ENCODE measurements at regions not wholly inside any gene's neighbourhood (a gene's known extent, or its start where the extent isn't known, plus 50 kb on each side); places are given as distances from the start of the nearest gene placed in this dataset.

GRCh38 chr2:186060744-186061440 is 322.3 kb downstream of the FSIP2 start:
- Histone ChIP-seq H3K4me1 (ENCODE audit: control insufficient read depth, extremely low read depth, insufficient read depth, low read length) (peaks cover 3% of the 10 kb centered on the region), H3K4me2 (ENCODE audit: insufficient read depth, low read length) (no peak overlapping the region), H2AFZ (ENCODE audit: low read depth, low read length) (no peak overlapping the region), H3K79me2 (ENCODE audit: control insufficient read depth, insufficient read depth, low read length) (no peaks in the 10 kb centered on the region), H3K27ac (ENCODE audit: insufficient read depth, low read depth, low read length) (no peak overlapping the region), H3K36me3 (ENCODE audit: control insufficient read depth in 2 of 2, extremely low read depth in 1 of 2, insufficient read depth in 2 of 2, low read length in 2 of 2) (no peaks in the 10 kb centered on the region), H3K9me1 (replicated peaks; ENCODE audit: control insufficient read depth, extremely low read depth, insufficient read depth, low read length) (no peaks in the 10 kb centered on the region), H3K27me3 (ENCODE audit: control insufficient read depth in 2 of 2, insufficient read depth in 2 of 2, low read length in 2 of 2) (no peaks in the 10 kb centered on the region), H3K9me3 (replicated peaks; ENCODE audit: control insufficient read depth, insufficient read depth, low read length) (no peaks in the 10 kb centered on the region), H3K4me3 (replicated peaks in 1 of 3; ENCODE audit: insufficient read depth in 1 of 3, low read depth in 1 of 3, low read length in 3 of 3) (no peak overlapping the region), H4K20me1 (replicated peaks; ENCODE audit: control insufficient read depth, extremely low read depth, insufficient read depth, low read length) (no peaks in the 10 kb centered on the region), H3K9ac (replicated peaks; ENCODE audit: extremely low read depth, insufficient read depth, low read length) (no peak overlapping the region)
- ChIA-PET POLR2A (no interaction called here), CTCF (interaction anchor here (1.2 kb wide), 1 partner anchor 10 kb away, joined by 4 read pairs; no protein-coding TSS in a partner anchor)
- no peak for DNase-seq (ENCODE audit: low read depth, low spot score)
- TF ChIP-seq GATA2 (IDR thresholded peaks at IDR 0.05; ENCODE audit: insufficient read depth, insufficient read length, low read depth, low read length) (no peak), FOS (IDR thresholded peaks at IDR 0.05; ENCODE audit: borderline replicate concordance, insufficient read depth, low read length) (no peak), POLR2AphosphoS5 (IDR thresholded peaks at IDR 0.05; ENCODE audit: insufficient read depth, low read depth, low read length) (no peak), JUN (IDR thresholded peaks at IDR 0.05; ENCODE audit: borderline replicate concordance, insufficient read depth, insufficient read length, low read depth) (no peak), MAX (IDR thresholded peaks at IDR 0.05; ENCODE audit: insufficient read depth, insufficient read length) (no peak), POLR2A (IDR thresholded peaks at IDR 0.05; ENCODE audit: low read depth, low read length) (no peak), EZH2 (IDR thresholded peaks at IDR 0.05; ENCODE audit: borderline replicate concordance, low read depth, low read length, severe bottlenecking) (no peak), MYC (IDR thresholded peaks at IDR 0.05; ENCODE audit: low read depth, low read length) (no peak), CTCF (IDR thresholded peaks at IDR 0.05; ENCODE audit: extremely low read depth in 1 of 2, insufficient read depth in 1 of 2, low read depth in 1 of 2, low read length in 2 of 2) (no peak)
- BruUV-seq (replicated peaks), result no TSS peak
- intact Hi-C loops (cut with micrococcal nuclease), result no loop called here
- FAIRE-seq, result no peak
- dilution Hi-C loops (cut with MboI; ENCODE audit: extremely low pct_ligation_motif_present, low sequenced_read_pairs), result no loop called here

Measured in endothelial cell of umbilical vein (primary cell).